Stomach (tissue), 4 donors: ENCODE measurements at regions not wholly inside any gene's neighbourhood (a gene's known extent, or its start where the extent isn't known, plus 50 kb on each side); places are given as distances from the start of the nearest gene placed in this dataset.

Source experiments
- POLR2A ChIP-seq, 4 donors: fragments of 450-650 bp; IDR thresholded peaks; one replicate each; pipeline ENCODE4 v1.6.1; 2016; ENCODE audit warnings: antibody characterized with exemption in 4 of 4, control low read depth in 2 of 4, mild to moderate bottlenecking in 1 of 4, moderate library complexity in 1 of 4
- POLR2AphosphoS5 ChIP-seq, 3 donors: sonication (generic); formaldehyde crosslinking; IDR thresholded peaks; one replicate each; pipeline ENCODE4 v1.6.1; 2016; ENCODE audit warnings: antibody characterized with exemption in 3 of 3

DNA sequence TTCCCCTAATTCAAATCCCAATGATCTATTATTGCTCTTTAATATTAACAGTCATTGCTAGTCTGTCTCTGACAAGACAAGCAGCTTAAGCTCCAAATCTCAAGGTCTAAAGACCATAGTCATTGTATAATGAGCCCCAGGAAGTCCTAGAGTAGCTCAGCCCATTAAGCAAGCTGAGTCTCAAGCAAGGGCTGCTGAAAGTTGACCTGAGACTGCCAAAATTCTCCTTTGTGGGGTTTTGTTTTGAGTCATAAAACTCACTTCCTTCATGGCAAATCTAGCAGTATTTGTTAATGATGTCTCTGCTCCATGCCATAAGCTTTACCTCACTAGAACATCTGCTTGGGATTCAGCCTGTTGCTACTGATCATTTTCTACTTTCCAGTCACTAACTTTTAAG is 313.2 kb downstream of the ANTXR2 start:
- TF ChIP-seq POLR2AphosphoS5 (IDR thresholded peaks at IDR 0.05) (no peak), POLR2A (IDR thresholded peaks at IDR 0.05) (no peak)
